Pulmonary artery endothelial cell (primary cell): ENCODE measurements at regions not wholly inside any gene's neighbourhood (a gene's known extent, or its start where the extent isn't known, plus 50 kb on each side); places are given as distances from the start of the nearest gene placed in this dataset.

Experiments
- DNase-seq: peaks from one replicate; pipeline ENCODE4 v3.0.0-alpha.2; 2011; ENCODE audit warnings: low read depth, low spot score

GRCh38 chr4:22336822-22337221 lies 179.0 kb downstream of the ADGRA3 start:
- no peak for DNase-seq

- no peak for DNase-seq
Observed at GRCh38 chr4:22334155-22334554, 181.7 kb downstream of the ADGRA3 start.

GRCh38 chr4:22324422-22324821 lies 191.4 kb downstream of the ADGRA3 start:
- no peak for DNase-seq

GRCh38 chr4:22323691-22324090 lies 192.2 kb downstream of the ADGRA3 start:
- no peak for DNase-seq

GRCh38 chr4:22322996-22323395 lies 192.9 kb downstream of the ADGRA3 start:
- no peak for DNase-seq

GRCh38 chr4:22315628-22316027 lies 200.2 kb downstream of the ADGRA3 start:
- DNase-seq: no peak

- no peak for DNase-seq
Observed at GRCh38 chr4:22313976-22314375, 201.9 kb downstream of the ADGRA3 start.

GRCh38 chr4:22312113-22312512 lies 203.8 kb downstream of the ADGRA3 start:
- no peak for DNase-seq

GRCh38 chr4:22301253-22301652 lies 214.6 kb downstream of the ADGRA3 start:
- DNase-seq: no peak

GRCh38 chr4:22299678-22300077 lies 216.2 kb downstream of the ADGRA3 start:
- no peak for DNase-seq

GRCh38 chr4:22287631-22288030 lies 228.2 kb downstream of the ADGRA3 start:
- DNase-seq: no peak

GRCh38 chr4:22268350-22269025 lies 247.4 kb downstream of the ADGRA3 start:
- DNase-seq: no peak

GRCh38 chr4:22264261-22264660 lies 251.6 kb downstream of the ADGRA3 start:
- DNase-seq: no peak

- no peak for DNase-seq
Observed at GRCh38 chr4:22253431-22253830, 262.4 kb downstream of the ADGRA3 start.

- no peak for DNase-seq
Observed at GRCh38 chr4:22246847-22247246, 269.0 kb downstream of the ADGRA3 start.

- no peak for DNase-seq
Observed at GRCh38 chr4:22245294-22245693, 270.6 kb downstream of the ADGRA3 start.

- DNase-seq: no peak
Observed at GRCh38 chr4:22241415-22241814, 274.5 kb downstream of the ADGRA3 start.

- no peak for DNase-seq
Observed at GRCh38 chr4:22240814-22241213, 275.1 kb downstream of the ADGRA3 start.

- DNase-seq: no peak
Observed at GRCh38 chr4:22238742-22239141, 277.1 kb downstream of the ADGRA3 start.

GRCh38 chr4:22237846-22238494 lies 277.9 kb downstream of the ADGRA3 start:
- DNase-seq: no peak

GRCh38 chr4:22237155-22237751 lies 278.6 kb downstream of the ADGRA3 start:
- DNase-seq: no peak

GRCh38 chr4:22235698-22236097 lies 280.2 kb downstream of the ADGRA3 start:
- DNase-seq: no peak

GRCh38 chr4:22233230-22233629 lies 282.6 kb downstream of the ADGRA3 start:
- no peak for DNase-seq
